Peyer's patch (tissue), 4 donors: ENCODE measurements at regions not wholly inside any gene's neighbourhood (a gene's known extent, or its start where the extent isn't known, plus 50 kb on each side); places are given as distances from the start of the nearest gene placed in this dataset.

Experiments used
- POLR2A ChIP-seq, 2 donors: fragments of 450-650 bp; IDR thresholded peaks; one replicate each; pipeline ENCODE4 v1.5.1; 2017; ENCODE audit warnings: antibody characterized with exemption in 2 of 2, mild to moderate bottlenecking in 2 of 2, moderate library complexity in 2 of 2
- TF ChIP-seq, protein P1 (sequence below), 6 experiments: fragments of 450-650 bp in 4 of 6; fragments of 200-600 bp in 2 of 6; sonication (generic) in 1 of 6; IDR thresholded peaks; one replicate each; pipeline ENCODE4 v1.5.1; 2017 to 2019; ENCODE audit warnings: antibody characterized with exemption in 6 of 6, mild to moderate bottlenecking in 3 of 6, moderate library complexity in 1 of 6

DNA sequence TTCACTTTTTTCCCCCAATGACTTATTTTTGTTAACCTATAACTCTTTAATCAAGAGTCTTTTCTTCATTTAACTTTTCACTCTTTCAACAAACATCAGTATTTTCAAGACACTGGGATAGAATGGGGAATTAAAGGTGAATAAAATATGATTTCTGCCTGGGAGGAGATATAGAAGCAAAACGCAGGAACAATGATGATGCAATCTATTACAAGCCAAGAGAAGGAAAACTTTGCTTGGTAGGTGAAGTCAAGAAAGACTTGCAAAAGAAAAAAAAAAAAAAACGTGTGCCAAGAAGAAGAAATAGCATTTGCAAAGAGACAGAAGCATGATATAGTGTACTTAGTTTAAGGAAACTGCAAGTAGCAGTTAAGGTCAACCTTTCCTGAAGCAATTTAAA is 207.3 kb upstream of the KCNH7 start:
- TF ChIP-seq, protein P1, sequence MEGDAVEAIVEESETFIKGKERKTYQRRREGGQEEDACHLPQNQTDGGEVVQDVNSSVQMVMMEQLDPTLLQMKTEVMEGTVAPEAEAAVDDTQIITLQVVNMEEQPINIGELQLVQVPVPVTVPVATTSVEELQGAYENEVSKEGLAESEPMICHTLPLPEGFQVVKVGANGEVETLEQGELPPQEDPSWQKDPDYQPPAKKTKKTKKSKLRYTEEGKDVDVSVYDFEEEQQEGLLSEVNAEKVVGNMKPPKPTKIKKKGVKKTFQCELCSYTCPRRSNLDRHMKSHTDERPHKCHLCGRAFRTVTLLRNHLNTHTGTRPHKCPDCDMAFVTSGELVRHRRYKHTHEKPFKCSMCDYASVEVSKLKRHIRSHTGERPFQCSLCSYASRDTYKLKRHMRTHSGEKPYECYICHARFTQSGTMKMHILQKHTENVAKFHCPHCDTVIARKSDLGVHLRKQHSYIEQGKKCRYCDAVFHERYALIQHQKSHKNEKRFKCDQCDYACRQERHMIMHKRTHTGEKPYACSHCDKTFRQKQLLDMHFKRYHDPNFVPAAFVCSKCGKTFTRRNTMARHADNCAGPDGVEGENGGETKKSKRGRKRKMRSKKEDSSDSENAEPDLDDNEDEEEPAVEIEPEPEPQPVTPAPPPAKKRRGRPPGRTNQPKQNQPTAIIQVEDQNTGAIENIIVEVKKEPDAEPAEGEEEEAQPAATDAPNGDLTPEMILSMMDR (IDR thresholded peaks at IDR 0.05) = no peak
- TF ChIP-seq POLR2A (IDR thresholded peaks at IDR 0.05) = no peak
